ENCODE measurements at regions not wholly inside any gene's neighbourhood (a gene's known extent, or its start where the extent isn't known, plus 50 kb on each side); places are given as distances from the start of the nearest gene placed in this dataset.

- no peak for DNase-seq
Observed at GRCh38 chr7:32428546-32428945, 61.6 kb downstream of the LSM5 start.

- DNase-seq, result peak; percentile 57
Observed at GRCh38 chr7:32427769-32428291, 62.4 kb downstream of the LSM5 start.

GRCh38 chr7:32416846-32417245 is 73.3 kb downstream of the LSM5 start:
- no peak for DNase-seq

GRCh38 chr7:32415936-32416335 is 74.2 kb downstream of the LSM5 start:
- no peak for DNase-seq

DNA sequence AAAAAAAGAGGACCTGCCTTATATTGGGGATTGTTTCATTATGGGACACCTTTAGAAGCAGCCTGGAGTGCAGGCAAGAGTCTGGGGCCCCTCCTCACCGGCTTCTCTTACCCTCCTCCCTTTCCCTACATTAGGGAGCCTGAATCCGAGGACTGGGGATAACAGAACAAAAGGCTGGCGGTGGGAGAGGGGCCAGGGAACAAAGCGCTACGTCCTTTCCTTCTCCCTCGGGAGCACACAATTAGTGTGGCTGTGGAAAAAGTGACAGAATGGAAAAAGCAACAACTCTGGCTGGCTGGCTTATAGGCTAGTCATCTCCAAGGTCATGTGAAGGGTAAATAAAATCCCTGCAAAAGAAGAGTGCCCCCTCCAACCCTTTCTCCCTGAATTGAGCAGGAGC is 74.7 kb downstream of the LSM5 start:
- DNase-seq, result no peak

DNA sequence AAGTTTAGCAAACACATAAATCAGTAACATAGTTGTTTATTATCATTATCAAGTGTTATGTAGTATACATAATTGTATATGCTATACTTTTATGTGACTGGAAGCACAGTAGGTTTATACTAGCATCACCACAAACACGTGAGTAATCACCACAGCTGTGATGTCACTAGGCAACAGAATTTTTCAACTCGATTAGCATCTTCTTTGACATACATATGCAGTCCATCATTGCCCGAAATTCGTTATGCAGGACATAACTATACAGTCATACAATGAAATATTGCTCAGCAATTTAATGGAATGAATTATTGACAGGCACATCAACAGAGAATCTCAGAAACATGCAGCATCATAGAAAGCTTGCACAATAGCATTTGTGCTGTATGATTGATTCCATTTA is 77.7 kb downstream of the LSM5 start:
- DNase-seq, result no peak

DNA sequence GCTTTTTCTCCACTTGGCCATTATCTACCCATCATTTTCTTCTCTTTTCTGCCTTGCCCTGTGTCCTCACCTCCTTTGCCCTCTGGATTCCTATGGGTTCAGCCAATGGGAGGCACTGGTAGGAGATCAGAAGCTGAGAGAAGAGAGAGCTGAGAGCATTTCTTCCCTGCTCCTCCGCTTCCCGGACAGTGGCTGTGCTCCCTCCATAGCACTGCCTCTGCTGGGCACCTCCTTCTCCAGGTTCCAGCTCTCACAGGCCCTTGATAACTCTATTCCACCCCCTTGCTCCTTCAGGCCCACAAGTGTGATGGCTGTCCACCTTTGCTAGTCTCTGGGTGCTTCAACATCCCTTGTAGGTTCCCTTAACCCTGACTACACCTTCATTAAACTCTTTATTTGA is 79.6 kb downstream of the LSM5 start:
- no peak for DNase-seq

DNA sequence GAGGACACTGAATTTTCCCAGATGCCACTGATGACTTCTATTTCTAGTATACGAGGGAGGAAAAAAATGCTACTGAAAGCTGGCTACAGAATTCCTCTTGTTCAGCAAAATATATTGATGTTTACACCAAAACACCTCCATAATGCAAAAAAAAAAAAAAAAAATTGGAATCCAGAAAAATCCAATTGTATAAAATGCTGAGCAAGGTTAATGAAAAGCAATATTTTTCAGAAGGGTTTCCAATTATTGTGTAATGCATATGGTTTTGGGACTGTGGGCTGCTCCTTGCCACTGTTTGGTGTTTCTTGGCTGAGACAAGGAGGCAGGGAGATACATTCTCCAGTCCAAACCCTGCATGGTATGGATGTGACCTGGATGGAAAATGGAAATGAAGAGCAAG is 83.8 kb downstream of the LSM5 start:
- no peak for DNase-seq

GRCh38 chr7:32403463-32404229 is 86.5 kb downstream of the LSM5 start:
- DNase-seq, result no peak

- no peak for DNase-seq
Observed at GRCh38 chr7:32400676-32401075, 89.5 kb downstream of the LSM5 start.

DNA sequence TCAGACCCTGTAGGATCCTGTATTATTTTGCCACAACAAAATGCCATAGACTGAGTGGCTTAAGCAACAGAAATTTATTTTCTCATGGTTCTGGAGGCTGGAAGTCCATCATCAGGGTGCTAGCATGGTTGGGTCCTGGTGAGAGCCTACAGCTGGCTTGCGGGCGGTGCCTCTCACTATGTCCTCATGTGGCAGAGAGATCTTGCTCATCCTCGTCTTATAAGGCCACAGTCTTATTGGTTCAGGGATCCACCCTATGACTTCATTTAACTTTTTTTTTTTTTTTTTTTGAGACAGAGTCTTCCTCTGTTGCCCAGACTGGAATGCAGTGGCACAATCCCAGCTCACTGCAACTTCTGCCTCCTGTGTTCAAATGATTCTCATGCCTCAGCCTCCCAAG is 90.9 kb downstream of the LSM5 start:
- DNase-seq, result no peak

DNA sequence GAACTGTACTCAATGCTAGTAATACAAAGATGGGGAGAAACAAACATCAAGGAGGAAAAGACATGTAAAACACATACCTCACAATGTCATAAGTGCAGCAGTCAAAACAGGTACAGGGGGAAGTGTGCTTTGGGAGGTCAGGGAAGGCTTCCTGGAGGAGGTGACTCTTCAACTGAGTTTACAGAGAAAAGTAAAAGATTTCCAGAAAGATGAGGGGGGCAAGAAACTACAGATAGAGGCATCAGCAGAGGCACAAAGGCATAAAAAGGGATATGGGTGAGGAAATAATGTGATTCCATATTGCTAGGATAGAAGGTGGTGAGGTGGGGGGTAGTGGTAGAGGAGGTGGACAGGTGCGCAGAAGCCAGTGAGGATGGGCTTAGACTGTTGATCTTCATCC is 95.0 kb downstream of the LSM5 start:
- no peak for DNase-seq

GRCh38 chr7:32393861-32394260 is 96.3 kb downstream of the LSM5 start:
- no peak for DNase-seq

DNA sequence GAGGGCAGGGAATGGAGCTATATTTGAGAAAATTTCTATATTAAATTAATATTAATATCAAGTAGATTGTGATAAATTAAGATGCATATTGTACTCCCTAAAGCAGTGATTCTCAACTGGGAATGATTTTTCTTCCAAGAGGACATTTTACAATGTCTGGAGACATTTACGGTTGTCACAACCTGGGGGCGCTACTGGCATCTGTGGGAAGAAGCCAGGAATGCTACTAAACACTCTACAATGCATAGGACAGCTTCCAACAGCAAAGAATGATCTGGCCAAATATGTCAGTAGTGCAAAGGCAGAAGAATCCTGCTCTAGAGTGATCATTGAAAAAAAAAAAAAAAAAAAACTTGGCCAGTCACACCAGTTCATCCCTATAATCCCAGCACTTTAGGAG is 100.0 kb downstream of the LSM5 start:
- no peak for DNase-seq

DNA sequence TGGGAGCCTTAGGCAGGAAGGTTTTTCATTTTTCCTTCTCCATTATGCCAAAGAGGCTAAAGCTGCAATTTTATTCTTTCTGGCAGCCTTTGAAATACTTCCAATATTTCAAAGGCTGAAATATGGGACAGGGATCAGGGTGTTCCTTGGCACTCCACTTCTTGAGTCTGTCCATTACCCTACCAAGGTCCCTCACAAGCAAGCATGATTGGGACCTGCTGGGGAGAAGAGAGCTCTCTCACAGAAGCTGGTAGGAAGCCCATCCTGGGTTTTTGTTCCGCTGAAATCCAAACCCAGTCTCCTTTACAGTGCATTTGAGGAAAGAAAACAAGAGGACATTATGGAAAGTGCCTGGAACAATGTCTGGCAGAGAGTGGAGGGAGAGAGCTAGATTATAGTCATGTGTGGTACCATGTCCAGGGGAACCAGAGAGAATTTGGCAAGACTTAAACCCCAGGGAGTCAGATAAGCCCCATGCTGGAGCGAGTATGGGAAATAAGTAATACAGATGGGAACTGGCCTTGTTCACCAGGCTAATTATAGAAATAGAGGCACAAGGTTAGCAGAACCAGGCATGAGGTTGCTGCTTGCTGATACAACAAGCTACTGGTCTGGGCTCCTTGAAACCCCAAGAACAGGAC is 104.7 kb downstream of the LSM5 start:
- DNase-seq, result no peak

DNA sequence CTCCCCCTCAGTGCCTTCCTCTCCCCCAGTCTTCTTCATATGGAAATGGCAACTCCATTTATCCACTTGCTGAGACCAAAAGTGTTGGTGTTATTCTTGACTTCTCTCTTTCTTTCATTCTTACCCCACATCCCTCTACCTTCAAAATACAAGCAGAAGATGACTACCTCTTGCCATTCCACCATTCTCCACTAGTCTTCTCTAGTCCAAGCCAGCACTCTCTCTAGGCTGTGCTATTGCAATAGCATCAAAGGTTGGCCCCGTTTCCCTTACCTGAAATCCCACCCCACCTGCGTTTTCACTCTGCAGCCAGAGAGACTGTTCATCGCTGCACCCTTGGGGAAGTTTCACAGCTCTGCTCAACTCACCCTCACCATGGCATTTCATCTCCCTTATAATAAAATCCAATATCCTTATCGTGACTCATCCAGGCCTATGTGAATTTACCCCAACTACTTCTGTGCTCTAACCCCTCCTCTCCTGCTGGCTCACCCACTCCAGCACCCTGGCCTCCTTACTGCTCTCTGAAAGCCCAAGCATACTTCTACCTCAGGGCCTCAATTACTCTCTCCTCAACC is 109.1 kb downstream of the LSM5 start:
- no peak for DNase-seq

- no peak for DNase-seq
Observed at GRCh38 chr7:32379510-32380112, 110.6 kb downstream of the LSM5 start.

- DNase-seq, result no peak
Observed at GRCh38 chr7:32378988-32379387, 111.2 kb downstream of the LSM5 start.

DNA sequence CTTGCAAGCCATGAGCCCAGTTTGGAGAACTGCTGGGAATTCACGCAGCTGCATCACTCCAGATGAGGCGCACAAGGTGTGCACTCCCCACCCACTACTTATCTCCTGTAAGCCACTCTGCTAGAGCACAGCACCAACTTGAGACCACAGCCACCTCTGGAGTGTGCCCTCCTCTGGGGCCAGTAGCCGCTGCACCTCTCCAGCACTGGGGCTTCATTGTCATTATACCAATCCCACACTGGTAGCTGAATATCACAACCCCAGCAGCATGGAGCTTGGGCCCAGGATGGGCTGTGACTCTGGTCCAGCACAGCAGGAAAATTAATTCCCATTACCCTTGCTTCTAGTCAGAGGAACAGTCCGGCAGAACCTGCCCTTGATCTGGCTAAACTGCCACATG is 125.6 kb downstream of the LSM5 start:
- DNase-seq, result no peak

DNA sequence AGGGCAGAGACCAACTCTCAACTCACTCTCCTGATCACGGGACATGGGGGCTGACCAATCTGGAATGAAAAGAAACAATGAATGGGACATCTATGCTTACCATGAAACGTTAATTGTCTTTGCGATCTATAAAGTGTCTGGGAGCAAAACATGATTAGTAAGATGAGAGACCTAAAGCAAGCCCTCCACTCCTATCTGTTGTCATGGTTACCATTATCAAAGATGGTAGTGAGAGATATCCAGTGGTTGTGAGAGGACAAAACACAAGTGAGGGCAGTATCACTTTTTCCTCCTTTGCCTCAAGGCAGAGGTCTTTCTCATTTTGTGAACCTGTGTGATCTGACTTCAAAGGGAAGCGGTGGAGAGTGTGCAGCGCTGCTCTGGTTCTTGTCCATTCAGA is 130.1 kb downstream of the LSM5 start:
- DNase-seq, result no peak

DNA sequence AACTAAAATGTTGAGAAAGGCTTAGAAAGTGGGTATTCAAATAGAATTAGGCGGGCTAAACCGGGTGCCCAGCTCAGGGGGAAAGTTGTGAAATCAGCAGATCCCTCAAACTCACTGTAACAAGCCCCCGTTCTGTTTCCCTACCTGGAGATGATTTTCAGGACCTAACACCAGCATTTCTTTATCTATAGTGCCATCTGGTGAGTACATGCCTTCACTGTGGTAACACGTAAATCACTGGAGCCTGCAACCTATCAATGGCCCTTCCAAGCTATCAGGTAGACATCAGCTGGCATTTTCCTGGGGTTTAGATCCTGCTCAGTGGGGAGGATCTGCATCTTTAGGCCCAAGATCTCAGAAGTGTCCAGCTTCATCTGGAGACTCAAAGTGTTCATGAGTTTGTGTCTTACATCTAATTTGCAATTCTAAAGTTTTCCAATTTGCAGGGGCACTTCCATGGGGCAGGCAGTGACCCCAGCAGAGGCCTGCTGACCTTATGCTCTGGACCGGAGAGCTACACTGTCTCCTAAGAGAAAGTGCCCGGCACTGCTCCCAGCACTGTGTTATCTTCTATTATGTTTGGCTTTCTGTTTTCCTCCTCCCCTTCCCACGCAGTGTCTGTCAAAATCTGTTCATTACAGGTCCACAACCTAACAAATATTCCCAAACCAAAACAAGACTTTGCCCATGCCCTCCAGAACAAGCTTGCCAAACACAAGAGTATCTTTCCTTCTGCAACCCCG is 132.5 kb downstream of the LSM5 start:
- DNase-seq, result no peak

- no peak for DNase-seq
Observed at GRCh38 chr7:32347244-32347828, 142.8 kb downstream of the LSM5 start.

DNA sequence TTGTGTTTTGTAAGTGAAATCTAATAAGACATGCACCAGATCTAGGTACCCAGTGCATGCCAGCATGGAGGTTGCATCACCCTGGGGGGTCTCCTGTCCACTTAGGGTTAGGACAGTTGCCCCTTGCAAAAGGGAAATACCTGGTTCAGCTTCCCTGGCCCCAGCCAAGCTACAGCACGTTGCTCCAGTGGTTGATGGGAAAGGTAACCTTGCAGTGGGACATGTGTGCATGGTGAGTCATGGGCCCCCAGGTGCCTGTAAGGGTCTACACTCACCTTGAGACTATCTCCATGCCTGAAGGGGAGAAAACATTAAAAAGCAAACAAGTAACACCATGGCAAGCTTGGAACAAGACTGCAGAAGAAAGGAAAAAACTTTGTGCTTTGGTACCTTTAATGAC is 143.9 kb downstream of the LSM5 start:
- DNase-seq, result no peak

All from activated T-cell treated with anti-CD3 and anti-CD28 coated beads, Interleukin-2, amount 50 U/mL, for 1 hour (primary cell).